ENCODE measurements at regions not wholly inside any gene's neighbourhood (a gene's known extent, or its start where the extent isn't known, plus 50 kb on each side); places are given as distances from the start of the nearest gene placed in this dataset.

DNA sequence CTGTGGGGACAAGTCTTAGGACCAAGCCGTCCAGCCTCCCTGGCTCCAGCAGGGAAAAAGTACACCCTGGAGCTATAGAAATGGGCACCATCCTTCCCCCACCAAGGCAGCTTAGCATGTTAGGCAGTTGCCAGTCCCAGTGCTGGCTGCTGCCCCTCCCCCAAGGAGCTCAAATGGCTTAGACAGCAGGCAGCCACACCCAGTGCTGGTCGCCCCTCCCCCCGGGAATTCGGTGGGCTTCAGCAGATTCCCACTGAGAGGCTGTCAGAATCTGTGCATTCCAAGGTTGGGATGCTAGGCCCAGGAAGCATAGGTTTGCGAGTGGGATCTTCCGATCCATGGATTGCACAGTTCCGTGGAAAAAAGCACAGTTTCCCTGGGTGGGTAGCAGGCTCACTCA, 105.2 kb upstream of the ITGA1 start:
- no peak for DNase-seq
- Histone ChIP-seq H3K4me1 (no peaks in the 10 kb centered on the region), H3K27me3 (no peaks in the 10 kb centered on the region), H3K4me3 (no peak overlapping the region), H3K27ac (no peak overlapping the region), H3K36me3 (no peaks in the 10 kb centered on the region), H3K9me3 (no peaks in the 10 kb centered on the region)
- intact Hi-C loops (cut with DNase I; ENCODE audit: low total_unique reads) = no loop called here
- TF ChIP-seq, protein P1, sequence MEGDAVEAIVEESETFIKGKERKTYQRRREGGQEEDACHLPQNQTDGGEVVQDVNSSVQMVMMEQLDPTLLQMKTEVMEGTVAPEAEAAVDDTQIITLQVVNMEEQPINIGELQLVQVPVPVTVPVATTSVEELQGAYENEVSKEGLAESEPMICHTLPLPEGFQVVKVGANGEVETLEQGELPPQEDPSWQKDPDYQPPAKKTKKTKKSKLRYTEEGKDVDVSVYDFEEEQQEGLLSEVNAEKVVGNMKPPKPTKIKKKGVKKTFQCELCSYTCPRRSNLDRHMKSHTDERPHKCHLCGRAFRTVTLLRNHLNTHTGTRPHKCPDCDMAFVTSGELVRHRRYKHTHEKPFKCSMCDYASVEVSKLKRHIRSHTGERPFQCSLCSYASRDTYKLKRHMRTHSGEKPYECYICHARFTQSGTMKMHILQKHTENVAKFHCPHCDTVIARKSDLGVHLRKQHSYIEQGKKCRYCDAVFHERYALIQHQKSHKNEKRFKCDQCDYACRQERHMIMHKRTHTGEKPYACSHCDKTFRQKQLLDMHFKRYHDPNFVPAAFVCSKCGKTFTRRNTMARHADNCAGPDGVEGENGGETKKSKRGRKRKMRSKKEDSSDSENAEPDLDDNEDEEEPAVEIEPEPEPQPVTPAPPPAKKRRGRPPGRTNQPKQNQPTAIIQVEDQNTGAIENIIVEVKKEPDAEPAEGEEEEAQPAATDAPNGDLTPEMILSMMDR (IDR thresholded peaks at IDR 0.05) = no peak
- TF ChIP-seq POLR2A (IDR thresholded peaks at IDR 0.05) = no peak

DNA sequence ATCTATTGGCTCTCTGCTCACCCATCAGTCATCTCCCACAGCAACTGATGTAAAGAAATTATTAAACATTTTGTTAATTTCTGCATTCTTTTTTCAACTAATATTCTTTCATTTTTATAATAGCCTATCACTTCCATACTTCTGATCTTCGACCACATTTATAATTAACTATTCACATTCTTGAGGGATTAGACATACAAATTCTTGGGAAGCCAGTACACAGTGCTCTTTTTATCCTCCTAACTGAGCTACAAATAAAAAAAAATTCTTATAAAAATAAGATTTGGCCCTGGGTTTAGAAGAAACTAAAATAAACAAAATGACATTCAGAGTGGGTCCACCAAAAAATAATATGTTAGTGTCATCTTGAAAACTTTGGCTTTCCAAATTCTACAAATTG, 103.7 kb upstream of the ITGA1 start:
- intact Hi-C loops (cut with DNase I; ENCODE audit: low total_unique reads) = no loop called here
- no peak for TF ChIP-seq POLR2A (IDR thresholded peaks at IDR 0.05)
- Histone ChIP-seq H3K9me3 (no peaks in the 10 kb centered on the region), H3K27ac (no peak overlapping the region), H3K4me1 (no peaks in the 10 kb centered on the region), H3K27me3 (no peaks in the 10 kb centered on the region), H3K4me3 (no peak overlapping the region), H3K36me3 (no peaks in the 10 kb centered on the region)
- no peak for DNase-seq

DNA sequence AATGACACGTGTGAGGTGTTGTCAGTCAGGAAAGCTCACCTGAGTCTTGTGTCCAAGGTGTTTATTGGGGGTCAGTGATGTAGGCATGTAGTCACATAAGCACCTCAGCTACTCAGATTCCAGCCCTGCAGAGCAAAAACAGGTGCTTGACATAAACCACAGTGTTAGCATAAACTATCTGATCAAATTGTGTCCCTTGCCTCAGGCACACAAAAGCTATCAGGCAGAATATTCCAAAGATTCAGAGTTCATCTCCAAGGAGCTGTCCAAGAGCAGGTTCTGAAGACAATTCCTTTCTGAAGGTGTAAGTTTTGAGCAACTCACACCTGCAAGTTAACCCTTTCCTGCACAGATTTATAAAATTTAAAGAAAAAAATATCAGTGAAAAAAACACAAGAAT, 102.2 kb upstream of the ITGA1 start:
- Histone ChIP-seq H3K27me3 (no peaks in the 10 kb centered on the region), H3K4me3 (no peak overlapping the region), H3K9me3 (no peaks in the 10 kb centered on the region), H3K27ac (no peak overlapping the region), H3K4me1 (peaks cover 0 to 5% of the 10 kb centered on the region in 2 donors), H3K36me3 (no peaks in the 10 kb centered on the region)
- no peak for TF ChIP-seq POLR2A (IDR thresholded peaks at IDR 0.05)
- TF ChIP-seq, protein P1 (IDR thresholded peaks at IDR 0.05) = no peak
- intact Hi-C loops (cut with DNase I; ENCODE audit: low total_unique reads) = no loop called here
- DNase-seq = no peak

DNA sequence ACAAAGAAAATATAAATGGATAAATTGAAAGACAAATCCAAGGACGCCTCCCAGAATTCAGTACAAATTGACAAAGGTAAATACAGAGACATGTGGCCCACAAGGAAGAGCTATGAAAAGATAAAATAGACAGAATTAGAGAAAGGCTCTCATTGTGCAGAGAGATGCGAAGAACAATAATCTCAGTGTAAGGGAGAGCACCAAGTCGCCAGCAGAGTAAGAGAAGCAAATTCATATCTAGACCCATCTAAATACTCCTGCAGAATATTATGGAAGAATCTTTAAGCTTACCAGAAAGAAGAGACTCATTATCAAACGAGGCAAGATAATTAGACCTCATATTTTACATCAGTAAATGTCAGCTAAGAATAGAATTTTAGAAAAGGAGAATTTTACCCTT, 101.7 kb upstream of the ITGA1 start:
- no peak for TF ChIP-seq POLR2A (IDR thresholded peaks at IDR 0.05)
- TF ChIP-seq, protein P1 (IDR thresholded peaks at IDR 0.05) = no peak
- H3K27ac ChIP-seq = no peak overlapping the region
- no peaks in the 10 kb centered on the region for H3K36me3 ChIP-seq
- H3K4me1 ChIP-seq = peaks cover 0 to 5% of the 10 kb centered on the region in 2 donors
- no peaks in the 10 kb centered on the region for H3K9me3 ChIP-seq
- no peak for DNase-seq
- no peak overlapping the region for H3K4me3 ChIP-seq
- H3K27me3 ChIP-seq = no peaks in the 10 kb centered on the region
- intact Hi-C loops (cut with DNase I; ENCODE audit: low total_unique reads) = no loop called here

DNA sequence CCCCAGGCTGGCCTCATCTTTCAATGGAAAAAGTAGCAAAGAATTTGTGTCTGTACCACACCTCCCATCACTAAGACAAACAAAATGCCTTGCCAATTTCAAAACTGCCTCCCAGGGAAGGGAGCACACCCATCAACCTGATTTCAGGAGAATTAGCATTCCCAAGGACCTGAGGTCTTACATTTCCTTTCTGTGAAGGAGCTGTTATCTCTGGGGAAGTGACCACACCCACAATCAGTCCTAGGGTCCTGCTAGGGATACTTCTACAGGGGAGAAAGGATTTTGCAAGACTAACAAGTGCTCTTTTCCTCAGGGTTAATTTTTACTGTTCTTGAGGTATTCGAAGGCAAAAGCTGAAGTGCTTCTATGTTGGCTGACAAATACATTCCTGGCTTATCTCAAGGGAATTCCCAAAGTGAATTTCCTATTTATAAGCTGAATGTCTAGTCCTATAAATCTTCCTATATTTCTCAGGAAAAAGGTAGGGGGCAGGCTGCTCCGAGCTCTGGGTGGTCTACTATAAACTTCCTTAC, 97.4 kb upstream of the ITGA1 start:
- Histone ChIP-seq H3K9me3 (no peaks in the 10 kb centered on the region), H3K27me3 (no peaks in the 10 kb centered on the region), H3K27ac (peak overlapping the region in 1 of 2 donors; percentile 22), H3K4me3 (no peak overlapping the region), H3K36me3 (no peaks in the 10 kb centered on the region), H3K4me1 (peaks cover 0 to 5% of the 10 kb centered on the region in 2 donors)
- intact Hi-C loops (cut with DNase I; ENCODE audit: low total_unique reads) = no loop called here
- TF ChIP-seq, protein P1 (IDR thresholded peaks at IDR 0.05) = no peak
- TF ChIP-seq POLR2A (IDR thresholded peaks at IDR 0.05) = no peak
- no peak for DNase-seq

DNA sequence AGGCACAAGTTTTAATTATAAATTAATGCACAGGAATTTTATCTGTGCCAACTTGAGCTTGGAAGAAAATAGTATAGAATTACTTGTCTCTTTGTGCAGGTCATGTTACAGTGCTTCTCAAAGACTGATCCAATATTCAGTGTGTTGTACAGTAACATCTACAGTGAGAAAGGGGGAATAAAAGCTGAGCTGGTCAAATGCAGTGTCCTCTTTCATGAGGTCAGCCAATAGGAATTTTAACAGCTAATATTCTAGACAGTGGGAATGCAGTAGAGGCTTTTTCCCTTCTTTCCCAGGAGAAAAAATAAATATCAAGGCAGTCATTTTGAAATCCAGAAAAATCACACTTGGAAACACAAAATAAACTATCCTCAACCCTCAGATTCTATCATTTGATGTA, 95.7 kb upstream of the ITGA1 start:
- no peak for TF ChIP-seq POLR2A (IDR thresholded peaks at IDR 0.05)
- TF ChIP-seq, protein P1 (IDR thresholded peaks at IDR 0.05) = no peak
- Histone ChIP-seq H3K27ac (no peak overlapping the region), H3K27me3 (no peaks in the 10 kb centered on the region), H3K4me3 (no peak overlapping the region), H3K4me1 (peaks cover 0 to 5% of the 10 kb centered on the region in 2 donors), H3K36me3 (no peaks in the 10 kb centered on the region), H3K9me3 (no peaks in the 10 kb centered on the region)
- DNase-seq = no peak
- intact Hi-C loops (cut with DNase I; ENCODE audit: low total_unique reads) = no loop called here

All from uterus (tissue), 3 donors.